ENCODE measurements at regions not wholly inside any gene's neighbourhood (a gene's known extent, or its start where the extent isn't known, plus 50 kb on each side); places are given as distances from the start of the nearest gene placed in this dataset.

GRCh38 chr6:133786016-133786415 is 102.9 kb upstream of the TCF21 start:
- Histone ChIP-seq H3K36me3 (ENCODE audit: control insufficient read depth in 2 of 2, extremely low read depth in 1 of 2, insufficient read depth in 2 of 2, low read length in 2 of 2) (no peaks in the 10 kb centered on the region), H4K20me1 (replicated peaks; ENCODE audit: control insufficient read depth, extremely low read depth, insufficient read depth, low read length) (no peaks in the 10 kb centered on the region), H3K9me3 (replicated peaks; ENCODE audit: control insufficient read depth, insufficient read depth, low read length) (no peaks in the 10 kb centered on the region), H3K27me3 (ENCODE audit: control insufficient read depth in 2 of 2, insufficient read depth in 2 of 2, low read length in 2 of 2) (no peaks in the 10 kb centered on the region), H3K4me2 (ENCODE audit: insufficient read depth, low read length) (no peak overlapping the region), H2AFZ (ENCODE audit: low read depth, low read length) (no peak overlapping the region), H3K4me3 (replicated peaks in 1 of 3; ENCODE audit: insufficient read depth in 1 of 3, low read depth in 1 of 3, low read length in 3 of 3) (no peak overlapping the region), H3K9ac (replicated peaks; ENCODE audit: extremely low read depth, insufficient read depth, low read length) (no peak overlapping the region), H3K79me2 (ENCODE audit: control insufficient read depth, insufficient read depth, low read length) (no peaks in the 10 kb centered on the region), H3K9me1 (replicated peaks; ENCODE audit: control insufficient read depth, extremely low read depth, insufficient read depth, low read length) (no peaks in the 10 kb centered on the region), H3K4me1 (ENCODE audit: control insufficient read depth, extremely low read depth, insufficient read depth, low read length) (no peaks in the 10 kb centered on the region), H3K27ac (ENCODE audit: insufficient read depth, low read depth, low read length) (no peak overlapping the region)
- intact Hi-C loops (cut with micrococcal nuclease), result no loop called here
- CTCF ChIA-PET, result no interaction called here
- DNase-seq (ENCODE audit: low read depth, low spot score) (no peak), FAIRE-seq (no peak)
- no TSS peak for BruUV-seq (replicated peaks)
- POLR2A ChIA-PET, result no interaction called here
- TF ChIP-seq CTCF (IDR thresholded peaks at IDR 0.05; ENCODE audit: extremely low read depth in 1 of 2, insufficient read depth in 1 of 2, low read depth in 1 of 2, low read length in 2 of 2) (no peak), GATA2 (IDR thresholded peaks at IDR 0.05; ENCODE audit: insufficient read depth, insufficient read length, low read depth, low read length) (no peak), EZH2 (IDR thresholded peaks at IDR 0.05; ENCODE audit: borderline replicate concordance, low read depth, low read length, severe bottlenecking) (no peak), POLR2AphosphoS5 (IDR thresholded peaks at IDR 0.05; ENCODE audit: insufficient read depth, low read depth, low read length) (no peak), POLR2A (IDR thresholded peaks at IDR 0.05; ENCODE audit: low read depth, low read length) (no peak), JUN (IDR thresholded peaks at IDR 0.05; ENCODE audit: borderline replicate concordance, insufficient read depth, insufficient read length, low read depth) (no peak), MYC (IDR thresholded peaks at IDR 0.05; ENCODE audit: low read depth, low read length) (no peak), MAX (IDR thresholded peaks at IDR 0.05; ENCODE audit: insufficient read depth, insufficient read length) (no peak), FOS (IDR thresholded peaks at IDR 0.05; ENCODE audit: borderline replicate concordance, insufficient read depth, low read length) (no peak)
- dilution Hi-C loops (cut with MboI; ENCODE audit: extremely low pct_ligation_motif_present, low sequenced_read_pairs), result no loop called here
